H1 (cell line): ENCODE measurements at regions not wholly inside any gene's neighbourhood (a gene's known extent, or its start where the extent isn't known, plus 50 kb on each side); places are given as distances from the start of the nearest gene placed in this dataset.

Experiments
- CTCF ChIA-PET: fragments of 300-600 bp; sonication (Branson Sonifier 250); formaldehyde crosslinking; loops from one replicate; lab custom pipeline; 2021; ENCODE audit not compliant: partially characterized antibody; lab: Charles Lee
- POLR2A ChIA-PET: fragments of 300-600 bp; sonication (Branson Sonifier 250); formaldehyde crosslinking; loops from one replicate; lab custom pipeline; 2021; ENCODE audit warnings: inconsistent platforms; ENCODE audit not compliant: partially characterized antibody; lab: Charles Lee
- DNase-seq, 2 experiments: peaks; one replicate each; pipeline versions ENCODE4 v3.0.0 to v3.0.0-alpha.2; 2010 to 2022; ENCODE audit warnings: low spot score in 2 of 2, low read depth in 1 of 2, mixed read lengths in 1 of 2
- FAIRE-seq: peaks from 2 replicates; lab custom pipeline; 2011; peaks lifted over from hg19 to GRCh38; lab: Jason Lieb, UNC
- H2AFZ ChIP-seq: 2 replicates; pipeline ENCODE4 v1.8.1; 2012; ENCODE audit warnings: low read length, inconsistent platforms
- H2AK5ac ChIP-seq: 2 replicates; pipeline ENCODE4 v1.6.1; 2013; ENCODE audit warnings: low read depth, low read length
- H2BK120ac ChIP-seq: replicated peaks from 2 replicates; pipeline ENCODE3; 2013; ENCODE audit warnings: low read depth, low read length, inconsistent platforms
- H2BK12ac ChIP-seq: 2 replicates; pipeline ENCODE4 v1.6.1; 2013; ENCODE audit warnings: low read depth, low read length
- H2BK15ac ChIP-seq: 2 replicates; pipeline ENCODE4 v1.6.1; 2013; ENCODE audit warnings: low read length
- H2BK20ac ChIP-seq: 2 replicates; pipeline ENCODE4 v1.6.1; 2013; ENCODE audit warnings: low read length
- H2BK5ac ChIP-seq: 2 replicates; pipeline ENCODE4 v1.6.1; 2013; ENCODE audit warnings: low read depth, low read length
- H3K14ac ChIP-seq: 2 replicates; pipeline ENCODE4 v1.6.1; 2013; ENCODE audit warnings: inconsistent platforms; ENCODE audit not compliant: insufficient read length
- H3K18ac ChIP-seq: 2 replicates; pipeline ENCODE4 v1.6.1; 2013; ENCODE audit warnings: low read length; ENCODE audit errors: extremely low read depth
- H3K23ac ChIP-seq: 2 replicates; pipeline ENCODE4 v1.6.1; 2013; ENCODE audit warnings: inconsistent platforms; ENCODE audit not compliant: insufficient read length
- H3K23me2 ChIP-seq: 2 replicates; pipeline ENCODE4 v1.6.1; 2013; ENCODE audit warnings: low read depth, low read length
- H3K27ac ChIP-seq: 2 replicates; pipeline ENCODE4 v1.6.1; 2011; ENCODE audit warnings: low read depth, low read length, inconsistent platforms
- H3K27me3 ChIP-seq, 4 experiments: replicated peaks in 1 of 4; 1 replicate in 1 of 4; 2 replicates in 3 of 4; pipeline versions ENCODE4 v1.6.1 to v1.8.1; 2011 to 2013; ENCODE audit warnings: low read length in 3 of 4, mild to moderate bottlenecking in 3 of 4, inconsistent platforms in 2 of 4, mixed read lengths in 2 of 4, moderate library complexity in 1 of 4; ENCODE audit not compliant: control insufficient read depth in 3 of 4, insufficient read depth in 3 of 4; ENCODE audit errors: extremely low read depth in 1 of 4
- H3K36me3 ChIP-seq, 4 experiments: 2 replicates each; pipeline versions ENCODE4 v1.6.1 to v1.8.1; 2011 to 2013; ENCODE audit warnings: mild to moderate bottlenecking in 4 of 4, low read length in 3 of 4, moderate library complexity in 2 of 4, control low read depth in 1 of 4, inconsistent platforms in 1 of 4; ENCODE audit not compliant: insufficient read depth in 4 of 4, control insufficient read depth in 2 of 4
- H3K4ac ChIP-seq: replicated peaks from 2 replicates; pipeline ENCODE3; 2013; ENCODE audit warnings: low read length, low read depth, mixed read lengths, inconsistent platforms; ENCODE audit not compliant: insufficient read length
- H3K4me1 ChIP-seq, 4 experiments: replicated peaks in 1 of 4; 1 replicate in 1 of 4; 2 replicates in 3 of 4; pipeline versions ENCODE4 v1.6.1 to v1.8.1; 2011 to 2013; ENCODE audit warnings: low read length in 3 of 4, inconsistent platforms in 2 of 4, mixed read lengths in 1 of 4; ENCODE audit not compliant: insufficient read depth in 4 of 4, control insufficient read depth in 3 of 4
- H3K4me2 ChIP-seq, 2 experiments: 2 replicates each; pipeline versions ENCODE4 v1.6.1 to v1.8.1; 2011 to 2013; ENCODE audit warnings: low read depth in 2 of 2, low read length in 2 of 2, control low read depth in 1 of 2, inconsistent platforms in 1 of 2, mild to moderate bottlenecking in 1 of 2; ENCODE audit not compliant: insufficient read depth in 1 of 2
- H3K4me3 ChIP-seq, 4 experiments: fragments of 200-600, 300-600 bp in 1 of 4; sonication (generic), shearing (Covaris generic), sonication (Bioruptor Twin) in 1 of 4; 2 replicates each; pipeline versions ENCODE4 v1.5.1 to v1.8.1; 2011 to 2016; ENCODE audit warnings: low read length in 4 of 4, low read depth in 3 of 4, control low read depth in 2 of 4, inconsistent platforms in 2 of 4, mild to moderate bottlenecking in 2 of 4, mixed read lengths in 1 of 4, moderate library complexity in 1 of 4; ENCODE audit not compliant: insufficient read depth in 2 of 4; ENCODE audit errors: extremely low read depth in 1 of 4
- H3K56ac ChIP-seq: replicated peaks from 2 replicates; pipeline ENCODE3; 2013; ENCODE audit warnings: low read depth, mild to moderate bottlenecking, mixed read lengths, low read length, inconsistent platforms; ENCODE audit not compliant: insufficient read length
- H3K79me1 ChIP-seq: 2 replicates; pipeline ENCODE4 v1.6.1; 2013; ENCODE audit warnings: low read depth, low read length, control low read depth
- H3K79me2 ChIP-seq, 2 experiments: 2 replicates each; pipeline versions ENCODE4 v1.6.1 to v1.8.1; 2012 to 2013; ENCODE audit warnings: low read length in 2 of 2, mild to moderate bottlenecking in 2 of 2, inconsistent platforms in 1 of 2; ENCODE audit not compliant: insufficient read depth in 2 of 2, control insufficient read depth in 1 of 2
- H3K9ac ChIP-seq, 4 experiments: replicated peaks in 1 of 4; 1 replicate in 1 of 4; 2 replicates in 3 of 4; pipeline versions ENCODE4 v1.6.1 to v1.8.1; 2011 to 2013; ENCODE audit warnings: low read depth in 3 of 4, low read length in 3 of 4, control low read depth in 2 of 4, mild to moderate bottlenecking in 2 of 4, moderate library complexity in 2 of 4, inconsistent platforms in 1 of 4; ENCODE audit errors: extremely low read depth in 1 of 4
- H3K9me3 ChIP-seq, 2 experiments: 2 replicates each; pipeline versions ENCODE4 v1.6.1 to v1.8.1; 2012 to 2013; ENCODE audit warnings: mild to moderate bottlenecking in 2 of 2, moderate library complexity in 2 of 2, control low read depth in 1 of 2, inconsistent platforms in 1 of 2, low read depth in 1 of 2, low read length in 1 of 2, mixed read lengths in 1 of 2; ENCODE audit not compliant: insufficient read depth in 2 of 2
- H4K20me1 ChIP-seq, 2 experiments: replicated peaks in 1 of 2; 2 replicates each; pipeline versions ENCODE3 to v1.8.1; 2011 to 2013; ENCODE audit warnings: inconsistent platforms in 2 of 2, low read length in 2 of 2, mild to moderate bottlenecking in 1 of 2; ENCODE audit not compliant: insufficient read depth in 2 of 2, control insufficient read depth in 1 of 2
- H4K5ac ChIP-seq: 2 replicates; pipeline ENCODE4 v1.6.1; 2013; ENCODE audit warnings: low read length, low read depth, mixed read lengths, inconsistent platforms; ENCODE audit not compliant: insufficient read length
- H4K8ac ChIP-seq: 2 replicates; pipeline ENCODE4 v1.8.0; 2013; ENCODE audit warnings: mild to moderate bottlenecking, moderate library complexity, low read length, inconsistent platforms; ENCODE audit not compliant: insufficient read depth; ENCODE audit errors: extremely low read depth
- H4K91ac ChIP-seq: replicated peaks from 2 replicates; pipeline ENCODE3; 2013; ENCODE audit warnings: low read length, mixed read lengths, inconsistent platforms; ENCODE audit not compliant: insufficient read length
- JUN ChIP-seq: IDR thresholded peaks from 2 replicates; pipeline ENCODE4 v1.6.1; 2011; ENCODE audit warnings: low read depth, mild to moderate bottlenecking, improper control_type of control experiment, low read length
- MAFK ChIP-seq: IDR thresholded peaks from 2 replicates; pipeline ENCODE4 v1.6.1; 2012; ENCODE audit warnings: low read depth, mild to moderate bottlenecking, improper control_type of control experiment, low read length
- RAD21 ChIP-seq, 2 experiments: IDR thresholded peaks in 1 of 2; conservative IDR thresholded peaks in 1 of 2; 2 replicates each; pipeline ENCODE4 v1.6.1; 2011; ENCODE audit warnings: low read depth in 2 of 2, low read length in 2 of 2, improper control_type of control experiment in 1 of 2, inconsistent platforms in 1 of 2, mild to moderate bottlenecking in 1 of 2, moderate library complexity in 1 of 2
- SAP30 ChIP-seq: fragments of 300-600 bp; sonication (generic); IDR thresholded peaks from 2 replicates; pipeline ENCODE4 v1.7.1; 2012; ENCODE audit warnings: low read length, moderate library complexity, mild to moderate bottlenecking, inconsistent platforms; ENCODE audit not compliant: insufficient read depth, insufficient replicate concordance
- SUZ12 ChIP-seq: fragments of 200-600 bp; sonication (generic); IDR thresholded peaks from 2 replicates; pipeline ENCODE4 v1.6.1; 2012; ENCODE audit warnings: mild to moderate bottlenecking, inconsistent platforms, low read length, moderate library complexity, mixed read lengths
- TBP ChIP-seq: IDR thresholded peaks from 2 replicates; pipeline ENCODE4 v1.6.1; 2011; ENCODE audit warnings: low read depth, low read length, improper control_type of control experiment
- WGBS, 2 experiments: shearing (Covaris generic) in 1 of 2; methylation state at CpG; one replicate each; pipeline versions ENCODE4 v1.1.6 to v1.1.7; 2013 to 2015; ENCODE audit warnings: low lambda C conversion rate in 2 of 2, mixed read lengths in 2 of 2, inconsistent platforms in 1 of 2, low coverage in 1 of 2, missing lambda C conversion rate in 1 of 2; ENCODE audit not compliant: insufficient replicate concordance in 2 of 2, insufficient coverage in 1 of 2, insufficient read length in 1 of 2; ENCODE audit errors: extremely low coverage in 1 of 2, missing lambda C conversion rate in 1 of 2; 5-methylcytosine and 5-hydroxymethylcytosine counted together

- no peak for FAIRE-seq
- CTCF ChIA-PET = interaction anchor here (0.7 to 2.3 kb wide), 6 partner anchors 11 to 1211 kb away, joined by 3 to 5 read pairs (median 4); no protein-coding TSS in a partner anchor
- no peak for TF ChIP-seq TBP
- TF ChIP-seq RAD21 (IDR thresholded peaks at IDR 0.05 in 1 of 2, conservative IDR thresholded peaks at IDR 0.05 in 1 of 2; ENCODE audit: low read depth in 2 of 2, low read length in 2 of 2) = no peak
- no peak for TF ChIP-seq JUN
- no peak for TF ChIP-seq SUZ12
- TF ChIP-seq MAFK = no peak
- TF ChIP-seq SAP30 = no peak
These were observed 269.5 kb upstream of the PCDH20 start for GRCh38 chr13:61684976-61685681.

More at GRCh38 chr13:61684976-61685681, 269.5 kb upstream of the PCDH20 start:
- no peaks in the 10 kb centered on the region for H3K27me3 ChIP-seq
- H3K9me3 ChIP-seq = peaks cover 0 to 4% of the 10 kb centered on the region in 2 experiments; a peak in 2 of 4 replicates
- no peak overlapping the region for H3K23ac ChIP-seq
- no peak overlapping the region for H4K8ac ChIP-seq
- no peak overlapping the region for H3K4me2 ChIP-seq
- H2AFZ ChIP-seq = 0 out of 2 replicates have a peak overlapping the region, but pooled peaks have one; percentile 33
- 85% methylated on average over 4 of the region's 4 CpGs; no CpG with 5 or more reads in 1 of the 2 experiments for WGBS, 2 experiments
- H3K4me1 ChIP-seq = no peaks in the 10 kb centered on the region
- H3K79me2 ChIP-seq = no peaks in the 10 kb centered on the region
- H3K4me3 ChIP-seq = no peak overlapping the region
- H3K79me1 ChIP-seq = no peaks in the 10 kb centered on the region
- H3K27ac ChIP-seq = no peak overlapping the region
- H3K14ac ChIP-seq = no peak overlapping the region
- no peak overlapping the region for H2AK5ac ChIP-seq
- H3K36me3 ChIP-seq = no peaks in the 10 kb centered on the region
- H2BK5ac ChIP-seq = no peak overlapping the region
- no peak overlapping the region for H2BK15ac ChIP-seq
- no peak overlapping the region for H4K5ac ChIP-seq
- no peak overlapping the region for H3K9ac ChIP-seq
- POLR2A ChIA-PET = no interaction called here
- peak overlapping the region; percentile 85 for H3K4ac ChIP-seq
- H2BK12ac ChIP-seq = no peak overlapping the region
- no peaks in the 10 kb centered on the region for H3K23me2 ChIP-seq
- H4K20me1 ChIP-seq = no peaks in the 10 kb centered on the region
- no peak overlapping the region for H3K18ac ChIP-seq
- DNase-seq = no peak
- H4K91ac ChIP-seq = no peak overlapping the region
- H3K56ac ChIP-seq = no peak overlapping the region
- no peak overlapping the region for H2BK20ac ChIP-seq
- H2BK120ac ChIP-seq = no peak overlapping the region
